Uterus (tissue), 3 donors: ENCODE measurements at regions not wholly inside any gene's neighbourhood (a gene's known extent, or its start where the extent isn't known, plus 50 kb on each side); places are given as distances from the start of the nearest gene placed in this dataset.

ENCODE experiments used
- DNase-seq, 2 donors: peaks; one replicate each; pipeline ENCODE4 v3.0.0-alpha.2; 2019 to 2020
- H3K27ac ChIP-seq, 2 donors: fragments of 200-600 bp; sonication (generic); 1 replicate in 1 of 2; 2 replicates in 1 of 2; pipeline ENCODE4 v1.5.1; 2016 to 2018
- H3K27me3 ChIP-seq, 2 donors: fragments of 200-600 bp; sonication (generic); one replicate each; pipeline ENCODE4 v1.5.1; 2018 to 2019; ENCODE audit warnings: control low read depth in 1 of 2
- H3K36me3 ChIP-seq, 2 donors: fragments of 200-600 bp; sonication (generic); one replicate each; pipeline ENCODE4 v1.5.1; 2019; ENCODE audit warnings: control low read depth in 1 of 2
- H3K4me1 ChIP-seq, 2 donors: fragments of 200-600 bp; sonication (generic); one replicate each; pipeline ENCODE4 v1.5.1; 2018 to 2019; ENCODE audit warnings: control low read depth in 1 of 2
- H3K4me3 ChIP-seq, 2 donors: fragments of 200-600 bp; sonication (generic); 1 replicate in 1 of 2; 2 replicates in 1 of 2; pipeline ENCODE4 v1.5.1; 2018 to 2019; ENCODE audit warnings: mild to moderate bottlenecking in 1 of 2
- H3K9me3 ChIP-seq, 2 donors: fragments of 200-600 bp; sonication (generic); one replicate each; pipeline ENCODE4 v1.5.1; 2019; ENCODE audit warnings: control low read depth in 1 of 2
- POLR2A ChIP-seq, 2 donors: fragments of 450-650 bp; IDR thresholded peaks; one replicate each; pipeline ENCODE4 v1.6.1; 2016; ENCODE audit warnings: antibody characterized with exemption in 2 of 2, mild to moderate bottlenecking in 1 of 2, moderate library complexity in 1 of 2
- intact Hi-C: fragments of 100-400 bp; cut with DNase I; formaldehyde crosslinking; loops from one replicate; pipeline ENCODE4 v1.15.1; 2023; ENCODE audit warnings: low total_unique reads
- TF ChIP-seq, protein P1 (sequence below), 4 experiments: fragments of 200-600 bp in 2 of 4; fragments of 450-650 bp in 2 of 4; sonication (generic) in 2 of 4; IDR thresholded peaks; one replicate each; pipeline ENCODE4 v1.5.1; 2016 to 2019; ENCODE audit warnings: antibody characterized with exemption in 4 of 4, mild to moderate bottlenecking in 2 of 4, moderate library complexity in 1 of 4
- donor health status: DM: yes; HTN: yes; CAD: no.

DNA sequence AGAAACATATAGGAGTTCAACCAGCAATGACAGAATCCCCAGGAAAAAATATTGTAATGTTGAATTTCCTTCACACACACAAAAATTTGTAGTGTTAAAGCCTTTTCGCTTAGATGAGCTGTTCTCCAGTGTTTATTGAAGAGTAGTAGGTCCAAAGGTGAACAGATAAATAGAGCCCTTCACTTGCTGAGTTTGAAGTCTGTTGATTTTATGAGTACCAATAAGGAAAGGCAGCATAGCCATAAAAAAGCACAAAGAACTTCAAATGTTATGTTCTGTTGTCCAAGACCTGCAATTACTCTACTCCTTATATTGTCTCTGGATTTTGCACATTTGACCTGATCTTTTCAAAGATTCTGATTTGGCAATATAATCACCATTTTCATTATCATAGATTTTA is 362.7 kb upstream of the B3GALT2 start:
- Histone ChIP-seq H3K27me3 (no peaks in the 10 kb centered on the region), H3K27ac (no peak overlapping the region), H3K36me3 (no peaks in the 10 kb centered on the region), H3K9me3 (no peaks in the 10 kb centered on the region), H3K4me1 (no peaks in the 10 kb centered on the region), H3K4me3 (no peak overlapping the region)
- DNase-seq, result no peak
- intact Hi-C loops, result no loop called here
- TF ChIP-seq, protein P1, sequence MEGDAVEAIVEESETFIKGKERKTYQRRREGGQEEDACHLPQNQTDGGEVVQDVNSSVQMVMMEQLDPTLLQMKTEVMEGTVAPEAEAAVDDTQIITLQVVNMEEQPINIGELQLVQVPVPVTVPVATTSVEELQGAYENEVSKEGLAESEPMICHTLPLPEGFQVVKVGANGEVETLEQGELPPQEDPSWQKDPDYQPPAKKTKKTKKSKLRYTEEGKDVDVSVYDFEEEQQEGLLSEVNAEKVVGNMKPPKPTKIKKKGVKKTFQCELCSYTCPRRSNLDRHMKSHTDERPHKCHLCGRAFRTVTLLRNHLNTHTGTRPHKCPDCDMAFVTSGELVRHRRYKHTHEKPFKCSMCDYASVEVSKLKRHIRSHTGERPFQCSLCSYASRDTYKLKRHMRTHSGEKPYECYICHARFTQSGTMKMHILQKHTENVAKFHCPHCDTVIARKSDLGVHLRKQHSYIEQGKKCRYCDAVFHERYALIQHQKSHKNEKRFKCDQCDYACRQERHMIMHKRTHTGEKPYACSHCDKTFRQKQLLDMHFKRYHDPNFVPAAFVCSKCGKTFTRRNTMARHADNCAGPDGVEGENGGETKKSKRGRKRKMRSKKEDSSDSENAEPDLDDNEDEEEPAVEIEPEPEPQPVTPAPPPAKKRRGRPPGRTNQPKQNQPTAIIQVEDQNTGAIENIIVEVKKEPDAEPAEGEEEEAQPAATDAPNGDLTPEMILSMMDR (IDR thresholded peaks at IDR 0.05), result no peak
- no peak for TF ChIP-seq POLR2A (IDR thresholded peaks at IDR 0.05)

DNA sequence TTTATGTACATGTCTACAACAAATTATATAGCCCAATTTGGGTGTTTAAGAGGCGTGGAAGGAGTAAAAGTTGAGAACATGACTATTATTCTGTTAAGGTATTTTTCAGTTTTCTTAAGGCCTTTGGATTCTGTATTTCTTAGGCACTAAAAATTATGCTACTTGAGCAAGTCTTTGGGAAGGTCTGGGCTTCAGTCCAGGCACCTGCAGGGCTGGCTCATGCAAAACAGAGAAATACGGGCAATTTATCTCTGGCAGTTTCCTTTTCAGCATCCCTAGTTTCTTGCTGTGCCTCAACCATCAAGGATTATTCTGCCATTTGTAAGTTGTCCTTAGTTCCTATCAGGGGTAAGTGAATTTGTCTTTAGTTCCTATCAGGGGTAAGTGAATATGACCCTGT is 358.8 kb upstream of the B3GALT2 start:
- Histone ChIP-seq H3K4me1 (no peaks in the 10 kb centered on the region), H3K9me3 (no peaks in the 10 kb centered on the region), H3K27ac (no peak overlapping the region), H3K36me3 (no peaks in the 10 kb centered on the region), H3K27me3 (no peaks in the 10 kb centered on the region), H3K4me3 (no peak overlapping the region)
- intact Hi-C loops, result no loop called here
- DNase-seq, result no peak
- TF ChIP-seq, protein P1 (IDR thresholded peaks at IDR 0.05), result no peak
- no peak for TF ChIP-seq POLR2A (IDR thresholded peaks at IDR 0.05)

DNA sequence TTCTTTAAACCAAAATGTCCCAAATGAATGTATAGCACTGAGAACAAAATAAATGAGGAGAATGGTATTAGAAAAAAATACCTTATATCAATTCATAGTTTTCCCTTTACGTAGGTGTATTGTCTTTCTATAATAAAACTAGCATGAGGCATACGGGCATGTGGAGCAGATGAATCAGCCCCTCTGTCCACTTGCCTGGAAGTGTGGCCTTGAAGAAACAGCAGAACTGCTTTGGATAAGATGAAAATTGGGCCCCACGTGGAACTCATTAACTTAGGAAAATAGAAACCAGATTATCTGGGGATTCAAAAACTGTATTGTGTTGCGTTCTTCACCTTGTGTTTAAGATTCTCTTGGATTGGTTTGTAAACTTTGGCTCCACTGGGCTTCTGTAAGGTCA is 356.8 kb upstream of the B3GALT2 start:
- Histone ChIP-seq H3K4me1 (no peaks in the 10 kb centered on the region), H3K36me3 (no peaks in the 10 kb centered on the region), H3K27ac (no peak overlapping the region), H3K27me3 (no peaks in the 10 kb centered on the region), H3K4me3 (no peak overlapping the region), H3K9me3 (no peaks in the 10 kb centered on the region)
- DNase-seq, result no peak
- intact Hi-C loops, result no loop called here
- TF ChIP-seq, protein P1 (IDR thresholded peaks at IDR 0.05), result no peak

DNA sequence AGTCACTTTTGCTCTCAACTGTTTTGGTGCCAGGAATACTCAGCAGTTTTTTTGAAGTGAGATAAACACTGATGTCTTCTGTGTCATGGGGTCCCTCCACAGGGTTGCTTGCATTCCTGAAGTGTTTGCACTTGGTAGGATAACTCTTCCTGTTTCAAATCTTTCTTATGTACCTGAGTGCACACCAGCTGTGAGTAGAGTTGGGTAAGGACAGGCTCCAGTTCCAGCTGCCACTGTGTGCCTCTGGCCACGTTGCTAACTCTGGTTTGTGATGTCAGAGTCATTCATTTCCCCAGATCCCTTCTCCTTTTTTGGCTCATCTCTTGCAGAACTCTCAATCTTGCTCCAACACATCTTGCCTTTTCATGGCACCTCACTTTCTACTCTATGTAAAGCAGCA is 356.3 kb upstream of the B3GALT2 start:
- Histone ChIP-seq H3K27me3 (no peaks in the 10 kb centered on the region), H3K27ac (no peak overlapping the region), H3K9me3 (no peaks in the 10 kb centered on the region), H3K36me3 (no peaks in the 10 kb centered on the region), H3K4me3 (no peak overlapping the region), H3K4me1 (no peaks in the 10 kb centered on the region)
- TF ChIP-seq, protein P1 (IDR thresholded peaks at IDR 0.05), result no peak
- no peak for TF ChIP-seq POLR2A (IDR thresholded peaks at IDR 0.05)
- no peak for DNase-seq
- intact Hi-C loops, result no loop called here

DNA sequence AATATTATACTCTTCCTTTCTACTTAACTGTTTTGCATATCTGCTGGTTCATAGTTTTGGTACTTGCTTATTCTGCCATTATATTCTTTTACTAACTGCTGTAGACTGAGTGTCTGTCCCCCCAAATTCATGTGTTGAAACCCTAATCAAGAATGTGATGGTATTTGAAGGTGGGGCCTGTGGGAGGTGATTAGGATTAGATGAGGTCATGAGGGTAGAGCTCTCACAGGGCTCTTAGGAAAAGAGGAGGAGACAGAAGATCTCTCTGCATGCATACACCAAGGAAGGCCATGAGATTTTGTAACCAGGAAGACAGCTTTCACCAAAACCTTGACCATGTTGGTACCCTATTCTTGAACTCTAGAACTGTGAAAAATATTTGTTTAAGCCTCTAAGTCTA is 354.1 kb upstream of the B3GALT2 start:
- no peaks in the 10 kb centered on the region for H3K27me3 ChIP-seq
- intact Hi-C loops, result no loop called here
- TF ChIP-seq, protein P1 (IDR thresholded peaks at IDR 0.05), result no peak
- no peak for TF ChIP-seq POLR2A (IDR thresholded peaks at IDR 0.05)
- no peaks in the 10 kb centered on the region for H3K9me3 ChIP-seq
- DNase-seq, result no peak
- no peak overlapping the region for H3K27ac ChIP-seq
- H3K36me3 ChIP-seq, result no peaks in the 10 kb centered on the region
- H3K4me1 ChIP-seq, result no peaks in the 10 kb centered on the region
- no peak overlapping the region for H3K4me3 ChIP-seq
